Stimulated activated CD8-positive, alpha-beta memory T cell treated with anti-CD3 and anti-CD28 coated beads, Interleukin-4, amount 100 ng/mL, for 4 hours (primary cell): ENCODE measurements at regions not wholly inside any gene's neighbourhood (a gene's known extent, or its start where the extent isn't known, plus 50 kb on each side); places are given as distances from the start of the nearest gene placed in this dataset.
"Not testable (repeated sequence)": the region's sequence is repeated elsewhere in the genome, so short reads cannot be mapped to it uniquely, and the experiment has no call there.

Experiments used
- DNase-seq, 2 donors: peaks; one replicate each; pipeline ENCODE4 v3.0.0-alpha.2; 2020; ENCODE audit warnings: low read depth in 2 of 2, low spot score in 1 of 2

- no peak for DNase-seq
Observed at GRCh38 chr6:25118038-25118437, 161.1 kb upstream of the CARMIL1 start.

GRCh38 chr6:25121186-25121585 lies 158.0 kb upstream of the CARMIL1 start:
- no peak for DNase-seq

- DNase-seq: no peak
Observed at GRCh38 chr6:25122001-25122400, 157.2 kb upstream of the CARMIL1 start.

GRCh38 chr6:25122622-25123237 lies 156.4 kb upstream of the CARMIL1 start:
- DNase-seq: no peak

GRCh38 chr6:25124216-25124715 lies 154.9 kb upstream of the CARMIL1 start:
- no peak for DNase-seq

- no peak for DNase-seq
Observed at GRCh38 chr6:25125736-25126135, 153.4 kb upstream of the CARMIL1 start.

GRCh38 chr6:25127076-25127837 lies 151.9 kb upstream of the CARMIL1 start:
- no peak for DNase-seq

GRCh38 chr6:25130518-25130917 lies 148.7 kb upstream of the CARMIL1 start:
- no peak for DNase-seq

GRCh38 chr6:25132934-25133333 lies 146.2 kb upstream of the CARMIL1 start:
- no peak for DNase-seq

- no peak for DNase-seq
Observed at GRCh38 chr6:25133568-25133967, 145.6 kb upstream of the CARMIL1 start.

GRCh38 chr6:25136854-25137253 lies 142.3 kb upstream of the CARMIL1 start:
- no peak for DNase-seq

- no peak for DNase-seq
Observed at GRCh38 chr6:25137480-25137879, 141.7 kb upstream of the CARMIL1 start.

GRCh38 chr6:25137916-25138232 lies 141.3 kb upstream of the CARMIL1 start:
- DNase-seq: peak; percentile 3 to 12

GRCh38 chr6:25138233-25138933 lies 140.8 kb upstream of the CARMIL1 start:
- DNase-seq: peak; percentile 29 to 35

GRCh38 chr6:25138934-25139415 lies 140.2 kb upstream of the CARMIL1 start:
- DNase-seq: no peak

- DNase-seq: not testable (repeated sequence)
Observed at GRCh38 chr6:25139608-25140007, 139.6 kb upstream of the CARMIL1 start.

GRCh38 chr6:25142506-25142905 lies 136.7 kb upstream of the CARMIL1 start:
- DNase-seq: no peak

GRCh38 chr6:25144919-25145318 lies 134.3 kb upstream of the CARMIL1 start:
- no peak for DNase-seq

- no peak for DNase-seq
Observed at GRCh38 chr6:25147223-25147622, 132.0 kb upstream of the CARMIL1 start.

- no peak for DNase-seq
Observed at GRCh38 chr6:25150031-25150430, 129.1 kb upstream of the CARMIL1 start.

GRCh38 chr6:25150863-25151262 lies 128.3 kb upstream of the CARMIL1 start:
- DNase-seq: no peak

GRCh38 chr6:25153079-25153478 lies 126.1 kb upstream of the CARMIL1 start:
- DNase-seq: no peak
